Tibial artery (tissue), 4 donors: ENCODE measurements at regions not wholly inside any gene's neighbourhood (a gene's known extent, or its start where the extent isn't known, plus 50 kb on each side); places are given as distances from the start of the nearest gene placed in this dataset.
"Not testable (repeated sequence)": the region's sequence is repeated elsewhere in the genome, so short reads cannot be mapped to it uniquely, and the experiment has no call there.

ENCODE experiments used
- DNase-seq, 2 donors: peaks; one replicate each; pipeline ENCODE4 v3.0.0-alpha.2; 2019
- H3K27ac ChIP-seq, 2 donors: fragments of 200-600 bp; sonication (generic) in 1 of 2; 1 replicate in 1 of 2; 2 replicates in 1 of 2; pipeline ENCODE4 v1.5.1; 2018 to 2019; ENCODE audit warnings: mild to moderate bottlenecking in 1 of 2
- H3K27me3 ChIP-seq, 2 donors: fragments of 200-600 bp; sonication (generic) in 1 of 2; one replicate each; pipeline versions ENCODE4 v1.5.1 to v1.6.0; 2016 to 2019
- H3K36me3 ChIP-seq, 3 donors: fragments of 200-600 bp; sonication (generic) in 2 of 3; one replicate each; pipeline ENCODE4 v1.5.1; 2016 to 2019; ENCODE audit warnings: mild to moderate bottlenecking in 2 of 3
- H3K4me1 ChIP-seq, 4 donors: fragments of 200-600 bp; sonication (generic) in 2 of 4; 1 replicate in 3 of 4; 2 replicates in 1 of 4; pipeline ENCODE4 v1.5.1; 2016 to 2019
- H3K4me3 ChIP-seq, 2 donors: fragments of 200-600 bp; sonication (generic) in 1 of 2; 1 replicate in 1 of 2; 2 replicates in 1 of 2; pipeline ENCODE4 v1.5.1; 2018 to 2019; ENCODE audit warnings: mild to moderate bottlenecking in 2 of 2
- H3K9me3 ChIP-seq, 3 donors: fragments of 200-600 bp; sonication (generic) in 1 of 3; one replicate each; pipeline ENCODE4 v1.5.1; 2016 to 2019
- intact Hi-C: fragments of 100-400 bp; cut with DNase I; formaldehyde crosslinking; loops from one replicate; pipeline ENCODE4 v1.15.0; 2023; ENCODE audit warnings: low total_unique reads
- TF ChIP-seq, protein P1 (sequence below), 2 experiments: fragments of 200-600 bp in 1 of 2; fragments of 450-650 bp in 1 of 2; IDR thresholded peaks; one replicate each; pipeline ENCODE4 v1.5.1; 2017 to 2019; ENCODE audit warnings: antibody characterized with exemption in 2 of 2, mild to moderate bottlenecking in 1 of 2, moderate library complexity in 1 of 2

DNA sequence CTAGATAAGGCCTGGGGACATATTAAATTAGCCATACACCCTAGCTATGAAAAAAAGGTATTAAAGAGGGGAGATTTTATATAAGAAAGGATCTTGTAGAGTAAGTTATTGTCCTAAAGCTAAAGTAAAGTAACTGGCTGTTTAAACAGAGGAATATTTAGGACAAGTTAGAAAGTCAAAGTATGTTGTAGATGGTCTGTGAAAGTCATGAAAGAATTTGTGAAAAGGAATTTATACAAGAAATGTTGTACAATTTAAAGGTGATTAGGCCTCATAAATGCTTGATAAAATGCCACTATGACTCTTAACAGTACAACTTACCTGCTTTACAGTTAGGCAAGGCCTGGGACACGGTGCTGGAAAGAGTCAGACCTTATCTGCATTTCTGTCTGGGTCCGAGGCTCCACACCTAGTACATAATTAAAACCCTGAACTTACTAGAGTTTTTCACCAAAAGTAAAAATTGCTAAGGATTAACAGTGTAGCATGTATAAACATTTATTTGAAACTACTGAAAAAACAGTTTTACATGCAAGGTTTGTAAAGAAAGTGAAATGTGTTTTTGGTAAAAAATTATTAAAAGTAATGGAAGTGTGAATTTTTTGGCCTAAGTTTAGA is 445.3 kb upstream of the TOM1L1 start:
- no peak for DNase-seq
- H3K27ac ChIP-seq: no peak overlapping the region
- no peaks in the 10 kb centered on the region for H3K36me3 ChIP-seq
- H3K27me3 ChIP-seq: no peaks in the 10 kb centered on the region
- H3K9me3 ChIP-seq: no peaks in the 10 kb centered on the region
- intact Hi-C loops: no loop called here
- H3K4me3 ChIP-seq: no peak overlapping the region
- H3K4me1 ChIP-seq: no peaks in the 10 kb centered on the region
- TF ChIP-seq, protein P1, sequence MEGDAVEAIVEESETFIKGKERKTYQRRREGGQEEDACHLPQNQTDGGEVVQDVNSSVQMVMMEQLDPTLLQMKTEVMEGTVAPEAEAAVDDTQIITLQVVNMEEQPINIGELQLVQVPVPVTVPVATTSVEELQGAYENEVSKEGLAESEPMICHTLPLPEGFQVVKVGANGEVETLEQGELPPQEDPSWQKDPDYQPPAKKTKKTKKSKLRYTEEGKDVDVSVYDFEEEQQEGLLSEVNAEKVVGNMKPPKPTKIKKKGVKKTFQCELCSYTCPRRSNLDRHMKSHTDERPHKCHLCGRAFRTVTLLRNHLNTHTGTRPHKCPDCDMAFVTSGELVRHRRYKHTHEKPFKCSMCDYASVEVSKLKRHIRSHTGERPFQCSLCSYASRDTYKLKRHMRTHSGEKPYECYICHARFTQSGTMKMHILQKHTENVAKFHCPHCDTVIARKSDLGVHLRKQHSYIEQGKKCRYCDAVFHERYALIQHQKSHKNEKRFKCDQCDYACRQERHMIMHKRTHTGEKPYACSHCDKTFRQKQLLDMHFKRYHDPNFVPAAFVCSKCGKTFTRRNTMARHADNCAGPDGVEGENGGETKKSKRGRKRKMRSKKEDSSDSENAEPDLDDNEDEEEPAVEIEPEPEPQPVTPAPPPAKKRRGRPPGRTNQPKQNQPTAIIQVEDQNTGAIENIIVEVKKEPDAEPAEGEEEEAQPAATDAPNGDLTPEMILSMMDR (IDR thresholded peaks at IDR 0.05): no peak

DNA sequence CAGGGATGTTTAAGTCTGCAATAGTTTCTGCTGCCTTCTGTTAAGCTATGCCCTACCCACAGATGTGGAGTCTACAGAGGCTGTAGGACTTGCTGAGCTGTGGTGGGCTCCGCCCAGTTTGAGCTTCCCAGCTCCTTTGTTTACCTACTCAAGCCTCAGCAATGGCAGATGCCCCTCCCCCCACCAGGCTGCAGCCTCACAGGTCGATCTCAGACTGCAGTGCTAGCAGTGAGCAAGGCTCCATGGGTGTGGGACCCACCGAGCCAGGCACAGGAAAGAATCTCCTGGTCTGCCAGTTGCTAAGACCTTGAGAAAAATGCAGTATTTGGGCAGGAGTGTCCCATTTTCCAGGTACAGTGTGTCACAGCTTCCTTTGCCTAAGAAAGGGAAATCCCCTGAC is 435.2 kb upstream of the TOM1L1 start:
- H3K27ac ChIP-seq, intact Hi-C loops, H3K4me1 ChIP-seq, H3K9me3 ChIP-seq, DNase-seq, H3K27me3 ChIP-seq, H3K36me3 ChIP-seq, H3K4me3 ChIP-seq: not testable (repeated sequence)

DNA sequence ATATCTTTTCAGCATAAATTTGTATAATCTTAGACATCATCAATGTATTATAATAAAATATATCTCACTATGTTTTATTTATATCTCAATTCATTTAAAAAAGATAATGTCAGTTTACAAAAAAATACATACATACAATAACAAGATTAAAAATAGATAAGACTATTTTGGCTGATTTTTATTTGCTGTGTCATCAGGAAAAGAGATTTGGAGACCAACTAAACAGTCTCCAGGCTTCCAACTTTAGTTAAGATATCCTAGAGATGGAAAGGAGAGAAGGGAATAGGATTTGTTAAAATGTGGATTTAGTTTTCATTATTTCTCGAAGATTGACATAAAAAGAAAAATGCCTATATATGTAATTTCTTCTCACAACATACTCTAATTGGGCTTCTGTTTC is 433.8 kb upstream of the TOM1L1 start:
- no peaks in the 10 kb centered on the region for H3K36me3 ChIP-seq
- no peak overlapping the region for H3K27ac ChIP-seq
- no peak overlapping the region for H3K4me3 ChIP-seq
- H3K9me3 ChIP-seq: peaks cover 0 to 8% (median 0%) of the 10 kb centered on the region in 3 donors
- H3K4me1 ChIP-seq: no peaks in the 10 kb centered on the region
- intact Hi-C loops: no loop called here
- TF ChIP-seq, protein P1 (IDR thresholded peaks at IDR 0.05): no peak
- no peak for DNase-seq
- H3K27me3 ChIP-seq: no peaks in the 10 kb centered on the region

DNA sequence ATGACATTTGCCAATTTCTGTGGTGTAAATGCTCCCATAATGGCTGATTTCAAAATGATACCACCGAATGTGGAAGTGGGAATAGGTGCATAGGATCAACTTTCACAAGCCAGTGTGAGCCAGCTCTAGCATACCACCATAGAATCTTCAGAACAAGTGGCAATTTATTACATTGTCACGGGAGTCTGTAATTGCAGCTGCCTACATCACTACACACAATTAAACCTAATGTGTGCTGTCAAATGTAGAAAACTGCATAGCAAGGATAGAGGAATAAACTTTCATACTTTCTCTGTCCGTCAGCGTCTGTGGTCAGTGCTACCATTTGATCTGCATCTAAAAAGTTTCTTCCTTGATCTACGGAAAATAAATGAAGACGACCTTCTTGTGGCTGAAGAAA is 417.8 kb upstream of the TOM1L1 start:
- no peaks in the 10 kb centered on the region for H3K36me3 ChIP-seq
- no peak for DNase-seq
- H3K27ac ChIP-seq: no peak overlapping the region
- TF ChIP-seq, protein P1 (IDR thresholded peaks at IDR 0.05): no peak
- H3K27me3 ChIP-seq: no peaks in the 10 kb centered on the region
- H3K9me3 ChIP-seq: no peaks in the 10 kb centered on the region
- intact Hi-C loops: no loop called here
- H3K4me3 ChIP-seq: no peak overlapping the region
- no peaks in the 10 kb centered on the region for H3K4me1 ChIP-seq

DNA sequence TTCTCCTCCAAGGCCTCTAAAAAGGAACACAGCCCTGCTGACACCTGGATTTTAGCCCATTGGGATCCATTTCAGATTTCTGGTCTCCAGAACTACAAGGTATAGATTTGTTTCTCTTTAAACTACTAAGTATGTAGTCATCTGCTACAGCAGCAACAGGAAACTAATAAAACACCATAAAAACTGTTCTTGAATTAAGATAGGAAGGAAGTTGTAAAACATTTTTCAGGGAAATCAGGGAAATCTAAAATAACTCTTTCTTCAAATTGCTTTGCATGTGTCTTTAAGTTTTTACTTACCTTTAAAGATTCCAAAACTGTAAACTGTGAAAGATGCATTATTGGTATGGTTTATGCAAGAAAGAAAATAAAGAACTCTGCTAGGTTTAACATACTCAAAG is 407.0 kb upstream of the TOM1L1 start:
- TF ChIP-seq, protein P1 (IDR thresholded peaks at IDR 0.05): no peak
- intact Hi-C loops: no loop called here
- DNase-seq: no peak

DNA sequence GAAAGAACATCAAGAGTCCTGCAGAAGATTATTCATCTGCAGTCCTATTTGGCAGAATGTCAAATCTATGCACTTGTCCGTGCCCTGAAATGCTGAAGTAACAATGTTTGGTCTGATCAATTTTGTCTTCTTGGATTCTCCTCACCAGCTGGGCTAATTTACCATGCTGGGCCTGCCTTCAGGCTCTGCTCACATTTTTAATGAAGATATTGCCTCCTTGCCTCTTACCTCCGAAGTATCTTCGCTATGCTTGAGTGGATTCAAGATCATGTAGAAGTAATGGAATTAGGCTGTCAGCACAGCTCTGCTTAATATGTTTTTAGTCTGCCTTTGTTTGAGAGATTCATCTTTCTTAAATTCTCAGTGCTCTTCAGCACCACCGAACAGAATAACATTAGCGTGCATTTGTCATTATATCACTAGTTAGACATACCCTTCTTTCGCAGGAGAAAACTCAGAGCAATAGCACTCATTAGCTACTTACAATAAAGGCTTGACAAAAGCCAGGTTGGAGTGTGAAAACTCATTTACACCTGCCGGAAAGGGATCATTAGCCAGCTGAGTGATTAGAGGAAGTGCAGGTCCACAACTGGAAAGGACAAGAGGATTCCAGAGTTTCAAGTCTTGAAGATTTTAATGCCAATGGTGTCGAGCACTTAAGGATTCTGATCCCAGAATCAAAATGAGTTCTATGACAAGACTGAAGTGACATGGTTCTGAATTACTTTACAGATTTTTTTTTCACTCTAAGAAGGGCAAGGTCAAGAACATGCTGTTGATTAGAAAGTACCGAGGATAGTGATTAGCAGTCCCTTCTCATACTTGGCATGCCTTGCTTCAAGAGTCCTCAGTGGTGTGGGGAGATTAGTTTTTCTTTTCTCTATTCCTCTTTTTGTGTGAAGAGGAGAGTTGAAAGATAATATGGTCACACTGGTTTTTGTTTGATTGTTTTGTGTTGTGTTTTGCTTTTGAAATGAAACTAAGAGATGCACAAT is 405.6 kb upstream of the TOM1L1 start:
- TF ChIP-seq, protein P1 (IDR thresholded peaks at IDR 0.05): no peak
- H3K9me3 ChIP-seq: no peaks in the 10 kb centered on the region
- no peaks in the 10 kb centered on the region for H3K4me1 ChIP-seq
- no peaks in the 10 kb centered on the region for H3K27me3 ChIP-seq
- H3K36me3 ChIP-seq: no peaks in the 10 kb centered on the region
- H3K27ac ChIP-seq: no peak overlapping the region
- DNase-seq: no peak
- intact Hi-C loops: no loop called here
- no peak overlapping the region for H3K4me3 ChIP-seq

More for the DNA sequence above, 407.0 kb upstream of the TOM1L1 start:
- Histone ChIP-seq H3K9me3 (no peaks in the 10 kb centered on the region), H3K4me1 (no peaks in the 10 kb centered on the region), H3K27ac (no peak overlapping the region), H3K27me3 (no peaks in the 10 kb centered on the region), H3K4me3 (no peak overlapping the region), H3K36me3 (no peaks in the 10 kb centered on the region)
